IPS DF 6.9 (cell line): ENCODE measurements at regions not wholly inside any gene's neighbourhood (a gene's known extent, or its start where the extent isn't known, plus 50 kb on each side); places are given as distances from the start of the nearest gene placed in this dataset.

Source experiments
- DNase-seq: peaks from one replicate; pipeline ENCODE4 v3.0.0-alpha.2; 2013; ENCODE audit warnings: low read depth, low spot score
- H3K27ac ChIP-seq: one replicate; pipeline ENCODE4 v1.5.1; 2013; ENCODE audit warnings: low read length, control low read depth
- H3K27me3 ChIP-seq: 2 replicates; pipeline ENCODE4 v1.6.1; 2013; ENCODE audit warnings: mild to moderate bottlenecking, low read length; ENCODE audit not compliant: control insufficient read depth, insufficient read depth
- H3K36me3 ChIP-seq: 2 replicates; pipeline ENCODE4 v1.6.1; 2013; ENCODE audit warnings: low read length; ENCODE audit not compliant: control insufficient read depth, insufficient read depth
- H3K4me1 ChIP-seq: 2 replicates; pipeline ENCODE4 v1.6.1; 2013; ENCODE audit warnings: low read length; ENCODE audit not compliant: control insufficient read depth, insufficient read depth
- H3K4me3 ChIP-seq: 2 replicates; pipeline ENCODE4 v1.5.1; 2013; ENCODE audit warnings: mild to moderate bottlenecking, low read length
- H3K9me3 ChIP-seq: 2 replicates; pipeline ENCODE4 v1.6.1; 2013; ENCODE audit warnings: low read length, inconsistent platforms; ENCODE audit not compliant: control insufficient read depth, insufficient read depth
- WGBS: extraction: QIAGEN DNeasy Blood & Tissue Kit; methylation state at CpG from one replicate; pipeline ENCODE4 v1.1.7; 2013; ENCODE audit warnings: mixed read lengths, missing lambda C conversion rate; ENCODE audit not compliant: insufficient read length, insufficient coverage; 5-methylcytosine and 5-hydroxymethylcytosine counted together

DNA sequence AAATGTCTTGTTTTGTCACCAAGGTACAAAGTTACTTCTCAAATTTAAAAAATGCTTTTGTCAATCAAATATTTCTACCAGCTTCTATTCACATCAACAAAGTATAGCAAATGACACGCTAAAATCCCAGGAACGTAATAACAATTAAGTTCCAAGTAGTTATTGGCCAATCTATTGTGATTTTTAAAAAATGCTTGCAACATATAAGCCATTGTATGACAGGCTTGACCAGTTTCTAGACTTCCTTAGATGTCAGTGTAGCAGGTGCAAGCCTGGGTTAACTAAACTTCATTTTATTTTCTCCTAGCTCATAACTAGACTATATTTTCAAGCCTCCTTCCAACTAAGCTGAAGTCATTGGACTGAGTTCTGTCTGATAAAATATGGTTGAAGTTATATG lies 494.5 kb upstream of the PKN2 start:
- Histone ChIP-seq H3K27me3 (no peaks in the 10 kb centered on the region), H3K9me3 (no peaks in the 10 kb centered on the region), H3K4me3 (no peak overlapping the region), H3K27ac (no peak overlapping the region), H3K4me1 (no peaks in the 10 kb centered on the region), H3K36me3 (no peaks in the 10 kb centered on the region)
- no CpG with 5 or more reads among the region's 2 CpGs for WGBS
- no peak for DNase-seq

DNA sequence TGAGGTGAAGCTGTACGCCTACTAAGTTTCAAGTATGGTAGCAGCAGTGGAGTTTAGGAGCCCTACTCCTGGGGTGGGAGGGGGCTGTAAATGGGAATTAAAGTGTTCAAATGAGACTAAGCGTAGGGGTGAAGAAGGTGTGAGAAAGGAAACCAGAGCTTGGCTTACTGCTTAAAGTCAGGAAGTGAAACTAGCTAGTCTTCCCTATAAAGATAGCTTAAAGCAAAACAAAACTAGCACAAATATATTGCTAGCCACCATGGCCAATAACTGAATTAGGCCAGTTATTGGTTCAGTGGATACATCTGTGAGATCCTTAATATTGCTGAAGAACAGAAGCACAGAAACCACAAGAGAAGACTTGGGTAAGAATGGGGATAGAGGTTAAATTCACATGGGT lies 492.2 kb upstream of the PKN2 start:
- Histone ChIP-seq H3K27ac (no peak overlapping the region), H3K36me3 (no peaks in the 10 kb centered on the region), H3K4me1 (no peaks in the 10 kb centered on the region), H3K9me3 (no peaks in the 10 kb centered on the region), H3K27me3 (no peaks in the 10 kb centered on the region), H3K4me3 (no peak overlapping the region)
- no CpG with 5 or more reads among the region's 2 CpGs for WGBS
- no peak for DNase-seq

DNA sequence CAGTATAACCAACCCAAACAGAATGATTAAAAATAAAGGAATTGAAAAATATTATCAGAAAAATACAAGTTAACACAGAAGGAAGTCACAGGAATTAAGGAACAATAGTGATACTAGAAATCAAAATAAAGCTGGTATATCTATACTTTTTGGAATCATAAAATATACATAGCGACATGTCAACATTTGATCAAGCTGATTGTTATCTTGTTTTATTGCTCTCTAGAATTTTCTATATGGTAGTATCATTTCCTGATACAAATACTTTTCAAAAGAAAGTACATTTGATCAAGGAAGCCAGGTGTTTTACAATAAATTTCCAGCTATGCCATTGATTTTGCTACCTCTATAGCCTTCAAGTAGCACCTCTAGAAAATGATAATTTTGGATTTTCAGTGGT lies 489.5 kb upstream of the PKN2 start:
- no peaks in the 10 kb centered on the region for H3K27me3 ChIP-seq
- H3K4me1 ChIP-seq: no peaks in the 10 kb centered on the region
- no CpG with 5 or more reads among the region's 1 CpG for WGBS

DNA sequence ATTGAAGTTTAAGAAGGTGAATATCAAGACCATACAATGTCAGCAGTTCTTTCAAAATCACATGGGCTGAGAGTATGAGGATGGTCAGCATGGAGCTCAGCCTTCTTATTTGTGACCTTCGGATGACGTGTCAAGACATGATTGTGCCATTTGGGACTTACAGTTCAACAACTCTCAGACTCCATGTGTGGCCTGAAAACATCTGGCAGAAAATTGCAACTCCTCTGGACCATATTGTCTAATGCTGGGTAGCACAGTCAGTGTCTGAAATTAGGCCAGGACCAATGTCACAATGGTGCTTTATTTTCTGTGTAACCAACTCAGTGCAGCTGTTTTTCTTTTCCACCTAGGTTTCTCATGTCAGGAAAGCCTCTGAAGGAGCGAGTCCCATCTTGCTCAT lies 483.5 kb upstream of the PKN2 start:
- Histone ChIP-seq H3K27me3 (no peaks in the 10 kb centered on the region), H3K9me3 (no peaks in the 10 kb centered on the region), H3K27ac (no peak overlapping the region), H3K4me1 (no peaks in the 10 kb centered on the region), H3K4me3 (no peak overlapping the region), H3K36me3 (no peaks in the 10 kb centered on the region)
- no CpG with 5 or more reads among the region's 3 CpGs for WGBS
- no peak for DNase-seq

More for the DNA sequence above, 489.5 kb upstream of the PKN2 start:
- Histone ChIP-seq H3K27ac (no peak overlapping the region), H3K9me3 (no peaks in the 10 kb centered on the region), H3K36me3 (no peaks in the 10 kb centered on the region), H3K4me3 (no peak overlapping the region)
- no peak for DNase-seq

DNA sequence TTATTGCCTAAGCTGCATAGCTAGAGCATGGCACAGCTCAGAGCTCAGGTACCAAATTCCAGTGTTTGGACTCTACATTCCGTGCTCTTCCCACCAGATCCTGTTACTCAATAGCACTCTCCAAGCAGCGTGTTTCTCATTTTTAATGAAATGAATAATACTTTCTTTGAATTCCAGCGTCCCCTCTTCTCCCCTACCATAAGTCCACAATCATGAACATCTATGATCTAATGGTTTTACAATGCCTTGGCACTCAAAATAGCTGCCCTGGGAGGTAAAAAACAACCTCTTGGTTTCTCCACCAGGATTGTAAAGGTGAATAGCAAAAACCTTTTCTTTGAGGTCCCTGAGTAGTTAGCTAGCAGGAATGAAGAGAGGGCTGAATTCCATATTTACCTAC lies 480.0 kb upstream of the PKN2 start:
- Histone ChIP-seq H3K9me3 (no peaks in the 10 kb centered on the region), H3K27ac (no peak overlapping the region), H3K36me3 (no peaks in the 10 kb centered on the region), H3K4me1 (no peaks in the 10 kb centered on the region), H3K4me3 (no peak overlapping the region), H3K27me3 (no peaks in the 10 kb centered on the region)
- whole genome bisulfite sequencing: no CpG with 5 or more reads among the region's 3 CpGs
- DNase-seq: no peak

DNA sequence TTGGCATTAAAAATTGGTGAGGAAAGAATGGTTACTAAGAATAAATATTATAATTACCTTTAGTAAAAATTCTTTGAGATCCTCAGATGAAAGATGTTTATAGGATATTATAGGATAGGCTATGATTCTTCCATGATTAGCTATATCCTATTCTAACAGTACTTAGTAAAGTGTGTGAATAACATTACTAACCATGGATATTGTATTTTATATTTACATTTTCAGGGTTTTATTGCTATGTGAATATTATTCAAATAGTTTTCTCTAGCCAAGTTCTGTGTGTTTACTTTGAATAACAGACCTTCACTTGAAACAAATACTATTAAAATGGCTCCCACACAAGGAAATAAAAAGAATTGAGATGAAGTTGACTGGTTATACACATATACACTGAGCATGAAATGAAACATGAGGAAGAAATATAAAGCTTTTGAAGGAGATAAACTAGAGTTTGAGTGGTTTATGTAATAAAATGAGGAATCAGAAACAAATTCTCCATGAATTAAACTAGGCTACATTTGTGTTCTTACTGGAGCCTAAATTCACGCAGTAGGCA lies 479.4 kb upstream of the PKN2 start:
- H3K4me3 ChIP-seq: no peak overlapping the region
- no peaks in the 10 kb centered on the region for H3K36me3 ChIP-seq
- DNase-seq: no peak
- no peak overlapping the region for H3K27ac ChIP-seq
- no peaks in the 10 kb centered on the region for H3K4me1 ChIP-seq
- no peaks in the 10 kb centered on the region for H3K27me3 ChIP-seq
- WGBS: no CpG with 5 or more reads among the region's 1 CpG
- no peaks in the 10 kb centered on the region for H3K9me3 ChIP-seq

DNA sequence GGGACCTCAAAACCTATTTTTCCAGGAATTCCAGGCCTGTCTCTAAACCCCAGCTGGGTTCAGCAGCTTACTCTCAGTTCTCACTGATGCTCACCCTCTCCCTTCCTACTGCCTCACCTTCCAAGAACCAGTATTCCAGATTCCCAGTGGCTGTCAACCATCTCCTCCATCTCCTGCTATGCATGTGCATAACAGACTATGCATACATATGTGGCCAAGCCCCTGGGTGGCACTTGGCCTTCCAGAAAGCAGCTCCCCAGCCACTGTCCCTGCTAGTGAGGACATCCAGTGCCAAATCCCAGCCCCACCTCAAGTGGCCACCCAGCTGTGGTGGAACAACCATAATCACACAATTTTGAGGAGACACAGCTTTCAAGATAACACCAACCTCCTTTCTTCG lies 475.7 kb upstream of the PKN2 start:
- H3K4me3 ChIP-seq: no peak overlapping the region
- H3K4me1 ChIP-seq: no peaks in the 10 kb centered on the region
- H3K27ac ChIP-seq: no peak overlapping the region
- WGBS: no CpG with 5 or more reads among the region's 1 CpG
- H3K36me3 ChIP-seq: no peaks in the 10 kb centered on the region
- H3K27me3 ChIP-seq: no peaks in the 10 kb centered on the region
- H3K9me3 ChIP-seq: no peaks in the 10 kb centered on the region
- DNase-seq: no peak

DNA sequence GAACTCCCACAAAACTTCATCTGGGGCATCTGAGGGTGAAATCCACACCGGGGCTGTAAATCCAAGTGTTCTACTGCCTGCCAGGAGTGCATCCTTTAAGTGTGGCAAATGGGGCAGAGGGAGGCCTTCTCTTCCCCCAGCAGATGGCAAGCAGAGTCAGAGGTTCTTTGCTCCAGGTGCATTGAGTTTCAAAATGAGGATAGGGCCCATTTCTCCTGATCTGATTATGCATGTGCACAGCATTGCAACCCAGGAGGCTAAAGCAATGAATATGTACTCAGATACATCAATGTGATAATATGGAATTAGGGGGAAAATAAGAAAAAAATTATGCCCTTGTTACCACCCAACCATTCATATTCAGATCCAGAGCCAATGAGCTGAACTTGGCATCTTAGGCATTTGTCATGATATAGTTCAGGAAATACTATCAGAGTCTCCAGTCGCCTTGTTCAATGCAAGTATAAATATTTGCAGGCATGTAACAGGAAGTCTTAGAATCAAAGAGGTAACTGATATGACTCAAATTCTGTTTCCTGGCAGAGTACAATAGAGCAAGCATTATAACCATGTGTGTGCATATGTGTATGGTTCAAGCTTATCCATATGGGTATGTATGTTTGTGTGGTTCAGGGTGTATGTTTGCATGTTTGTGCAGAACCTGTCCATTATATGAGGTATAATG lies 473.8 kb upstream of the PKN2 start:
- Histone ChIP-seq H3K4me3 (no peak overlapping the region), H3K9me3 (no peaks in the 10 kb centered on the region), H3K4me1 (no peaks in the 10 kb centered on the region), H3K27me3 (no peaks in the 10 kb centered on the region), H3K36me3 (no peaks in the 10 kb centered on the region), H3K27ac (no peak overlapping the region)
- DNase-seq: no peak
- WGBS: no CpG with 5 or more reads among the region's 2 CpGs

DNA sequence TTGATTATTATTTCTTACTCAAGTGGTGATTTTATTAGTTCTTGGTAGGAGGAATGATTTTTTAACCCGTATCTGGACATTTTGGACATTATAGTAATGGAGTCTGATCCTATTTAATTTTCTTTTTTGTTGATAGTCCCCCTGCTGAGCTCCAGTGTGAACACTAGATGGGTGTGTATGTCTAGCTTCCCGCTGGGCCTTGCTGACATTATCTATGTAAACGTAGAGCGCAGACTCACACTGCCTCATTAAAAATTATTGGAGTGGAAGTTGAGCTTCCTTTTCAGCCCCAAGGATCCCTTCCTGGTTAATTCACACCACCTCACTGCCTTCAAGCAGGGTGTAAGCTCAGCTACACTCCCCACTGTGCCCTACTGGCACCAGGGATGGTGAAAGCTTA lies 467.6 kb upstream of the PKN2 start:
- H3K36me3 ChIP-seq: no peaks in the 10 kb centered on the region
- H3K27ac ChIP-seq: no peak overlapping the region
- H3K4me3 ChIP-seq: no peak overlapping the region
- H3K4me1 ChIP-seq: no peaks in the 10 kb centered on the region
- WGBS: no CpG with 5 or more reads among the region's 4 CpGs
- DNase-seq: no peak
- no peaks in the 10 kb centered on the region for H3K9me3 ChIP-seq
- no peaks in the 10 kb centered on the region for H3K27me3 ChIP-seq

DNA sequence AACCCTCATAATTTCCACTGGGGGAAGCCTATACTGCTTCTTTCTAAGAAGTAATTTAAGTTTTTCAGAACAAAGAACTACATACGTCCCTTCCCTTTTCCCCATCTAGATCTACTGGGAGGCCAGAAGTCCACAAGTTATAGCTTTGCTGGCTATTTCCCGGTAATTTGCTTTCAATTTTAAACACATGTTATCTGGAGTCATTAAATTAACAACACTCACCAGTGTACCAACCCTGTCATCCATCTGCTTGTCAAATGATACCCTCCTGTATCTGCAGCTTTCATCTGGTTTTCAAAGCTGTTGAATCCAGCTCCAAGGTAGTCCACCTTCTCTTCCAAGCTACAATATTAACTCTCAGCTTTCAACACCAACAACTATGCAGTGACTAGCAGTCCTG lies 466.7 kb upstream of the PKN2 start:
- WGBS: no CpG with 5 or more reads among the region's 2 CpGs
- H3K9me3 ChIP-seq: no peaks in the 10 kb centered on the region
- no peaks in the 10 kb centered on the region for H3K36me3 ChIP-seq
- no peak for DNase-seq
- no peak overlapping the region for H3K4me3 ChIP-seq
- no peak overlapping the region for H3K27ac ChIP-seq
- H3K4me1 ChIP-seq: no peaks in the 10 kb centered on the region
- H3K27me3 ChIP-seq: no peaks in the 10 kb centered on the region

DNA sequence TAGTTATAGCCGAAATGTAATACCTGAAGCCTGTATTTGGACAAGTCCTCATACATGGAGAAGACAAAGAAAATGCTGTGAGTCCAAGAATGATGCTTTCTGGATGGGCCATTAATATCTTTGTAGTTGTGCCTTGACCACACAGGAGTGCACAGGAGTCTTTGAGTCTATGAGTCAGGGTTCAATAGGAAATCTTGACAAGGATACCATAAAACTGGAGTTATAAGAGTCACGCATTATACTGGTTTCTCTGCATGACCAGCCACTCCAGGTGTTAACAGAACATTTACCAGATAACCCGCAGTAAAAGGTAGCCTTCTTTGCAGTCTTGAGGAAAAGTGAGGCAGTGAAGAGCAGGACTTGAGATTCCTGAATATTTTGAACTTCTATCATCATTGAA lies 464.6 kb upstream of the PKN2 start:
- no peaks in the 10 kb centered on the region for H3K9me3 ChIP-seq
- no peaks in the 10 kb centered on the region for H3K4me1 ChIP-seq
- WGBS: no CpG with 5 or more reads among the region's 3 CpGs
- DNase-seq: no peak
- no peak overlapping the region for H3K4me3 ChIP-seq
- H3K36me3 ChIP-seq: no peaks in the 10 kb centered on the region
- H3K27me3 ChIP-seq: no peaks in the 10 kb centered on the region
- H3K27ac ChIP-seq: no peak overlapping the region
